ENCODE measurements at regions not wholly inside any gene's neighbourhood (a gene's known extent, or its start where the extent isn't known, plus 50 kb on each side); places are given as distances from the start of the nearest gene placed in this dataset.
"Not testable (repeated sequence)": the region's sequence is repeated elsewhere in the genome, so short reads cannot be mapped to it uniquely, and the experiment has no call there.

DNA sequence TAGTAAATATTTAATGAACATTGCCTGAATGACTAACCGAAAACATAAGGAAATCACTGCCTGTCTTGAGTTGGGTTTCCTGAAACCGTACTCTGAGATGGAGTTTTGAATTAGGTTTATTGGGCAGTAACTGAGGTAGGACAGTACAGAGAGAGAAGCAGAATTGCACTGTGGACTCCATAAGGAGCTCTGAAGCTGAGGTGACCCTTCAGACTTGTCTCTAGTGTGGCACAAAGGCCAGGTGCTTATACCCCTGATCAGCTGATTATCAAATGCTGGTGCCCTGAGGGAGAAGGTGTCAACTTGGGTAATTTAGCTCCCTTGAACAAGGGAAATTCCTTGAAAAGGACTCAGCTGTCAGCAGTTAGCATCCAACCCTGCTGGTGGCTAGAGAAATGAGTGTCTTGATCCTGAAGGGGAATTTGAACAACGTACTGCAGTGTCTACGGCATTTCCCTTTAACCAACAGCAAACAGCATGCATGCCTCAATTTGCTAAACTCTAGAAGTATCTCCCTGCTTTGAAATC is 135.0 kb upstream of the SMARCA2 start:
- TF ChIP-seq, protein P1, sequence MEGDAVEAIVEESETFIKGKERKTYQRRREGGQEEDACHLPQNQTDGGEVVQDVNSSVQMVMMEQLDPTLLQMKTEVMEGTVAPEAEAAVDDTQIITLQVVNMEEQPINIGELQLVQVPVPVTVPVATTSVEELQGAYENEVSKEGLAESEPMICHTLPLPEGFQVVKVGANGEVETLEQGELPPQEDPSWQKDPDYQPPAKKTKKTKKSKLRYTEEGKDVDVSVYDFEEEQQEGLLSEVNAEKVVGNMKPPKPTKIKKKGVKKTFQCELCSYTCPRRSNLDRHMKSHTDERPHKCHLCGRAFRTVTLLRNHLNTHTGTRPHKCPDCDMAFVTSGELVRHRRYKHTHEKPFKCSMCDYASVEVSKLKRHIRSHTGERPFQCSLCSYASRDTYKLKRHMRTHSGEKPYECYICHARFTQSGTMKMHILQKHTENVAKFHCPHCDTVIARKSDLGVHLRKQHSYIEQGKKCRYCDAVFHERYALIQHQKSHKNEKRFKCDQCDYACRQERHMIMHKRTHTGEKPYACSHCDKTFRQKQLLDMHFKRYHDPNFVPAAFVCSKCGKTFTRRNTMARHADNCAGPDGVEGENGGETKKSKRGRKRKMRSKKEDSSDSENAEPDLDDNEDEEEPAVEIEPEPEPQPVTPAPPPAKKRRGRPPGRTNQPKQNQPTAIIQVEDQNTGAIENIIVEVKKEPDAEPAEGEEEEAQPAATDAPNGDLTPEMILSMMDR (IDR thresholded peaks at IDR 0.05) = no peak
- Mint-ChIP-seq H3K36me3 (ENCODE audit: low read depth) (no peaks in the 10 kb centered on the region), H3K4me3 (ENCODE audit: unreplicated experiment) (no peak overlapping the region), H3K4me1 (ENCODE audit: low read depth) (no peaks in the 10 kb centered on the region), H3K27ac (ENCODE audit: unreplicated experiment) (no peak overlapping the region), H3K27me3 (ENCODE audit: low read depth) (peaks cover 2% of the 10 kb centered on the region), H3K9me3 (ENCODE audit: low read depth) (no peaks in the 10 kb centered on the region)
- DNase-seq (ENCODE audit: low spot score) = no peak

DNA sequence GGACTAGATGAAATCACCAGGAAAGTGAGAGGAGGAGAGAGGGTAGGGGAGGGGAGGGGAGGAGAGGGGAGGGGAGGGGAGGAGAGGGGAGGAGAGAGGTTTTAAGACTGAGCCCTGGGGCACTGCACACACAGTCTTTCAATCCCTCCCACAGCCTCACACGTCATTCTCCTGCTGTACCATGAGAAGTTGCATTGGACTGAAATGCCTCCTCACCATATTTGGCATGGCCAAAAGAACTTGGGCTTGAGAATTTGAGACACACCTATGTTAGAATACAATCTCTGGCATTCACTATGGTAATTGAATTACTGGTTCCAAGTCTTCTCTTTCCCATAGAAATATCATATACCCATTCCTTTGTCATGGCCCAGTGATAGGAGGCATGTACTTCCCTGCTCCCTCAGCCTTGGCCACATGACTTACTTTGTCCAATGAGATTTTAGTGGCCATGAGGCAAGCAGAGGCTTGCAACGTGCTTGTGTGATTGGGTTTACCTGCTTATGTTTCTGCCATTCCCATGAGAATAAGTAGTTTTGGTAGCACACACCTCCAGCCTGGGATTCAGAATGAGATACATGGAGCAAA is 133.3 kb upstream of the SMARCA2 start:
- Mint-ChIP-seq H3K9me3 (ENCODE audit: low read depth) (no peaks in the 10 kb centered on the region), H3K27me3 (ENCODE audit: low read depth) (peaks cover 3% of the 10 kb centered on the region), H3K4me3 (ENCODE audit: unreplicated experiment) (no peak overlapping the region), H3K4me1 (ENCODE audit: low read depth) (no peaks in the 10 kb centered on the region), H3K36me3 (ENCODE audit: low read depth) (no peaks in the 10 kb centered on the region), H3K27ac (ENCODE audit: unreplicated experiment) (no peak overlapping the region)
- DNase-seq (ENCODE audit: low spot score) = no peak
- TF ChIP-seq, protein P1 (IDR thresholded peaks at IDR 0.05) = no peak

DNA sequence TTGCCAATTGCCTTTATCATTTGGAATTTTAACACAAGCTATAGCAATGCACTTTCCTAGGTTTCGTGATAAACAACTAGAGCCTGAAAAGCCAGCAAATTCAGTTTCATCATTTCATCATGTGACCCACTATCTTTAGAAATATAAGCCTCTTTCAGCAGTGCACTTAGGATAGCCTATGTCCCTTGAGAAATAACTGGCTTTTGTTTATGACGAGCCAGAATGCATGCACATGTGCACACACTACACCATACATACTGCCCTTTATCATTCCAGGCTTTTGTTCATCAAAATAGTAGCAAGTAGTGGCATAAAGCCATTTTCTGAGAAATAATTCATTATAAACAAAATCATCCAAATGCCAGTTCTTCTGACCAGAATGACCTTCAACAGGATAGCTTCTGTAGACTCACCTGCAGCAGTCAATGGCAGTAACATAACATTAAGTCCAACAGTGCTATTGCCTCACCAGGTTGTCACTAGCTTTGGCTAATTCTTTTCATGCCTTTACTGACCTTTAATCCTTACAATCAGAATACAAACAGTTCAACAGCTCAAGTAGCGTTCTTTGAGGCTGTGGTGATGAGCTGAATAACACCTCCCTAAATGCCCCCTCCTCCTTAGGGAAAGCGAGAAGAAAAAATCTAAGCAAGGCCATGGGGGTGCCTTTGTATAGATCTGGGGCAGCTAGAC is 132.3 kb upstream of the SMARCA2 start:
- H3K36me3 Mint-ChIP-seq (ENCODE audit: low read depth) = no peaks in the 10 kb centered on the region
- no peak overlapping the region for H3K4me3 Mint-ChIP-seq (ENCODE audit: unreplicated experiment)
- peaks cover 3% of the 10 kb centered on the region for H3K27me3 Mint-ChIP-seq (ENCODE audit: low read depth)
- H3K9me3 Mint-ChIP-seq (ENCODE audit: low read depth) = no peaks in the 10 kb centered on the region
- no peak overlapping the region for H3K27ac Mint-ChIP-seq (ENCODE audit: unreplicated experiment)
- no peak for DNase-seq (ENCODE audit: low spot score)
- no peaks in the 10 kb centered on the region for H3K4me1 Mint-ChIP-seq (ENCODE audit: low read depth)
- TF ChIP-seq, protein P1 (IDR thresholded peaks at IDR 0.05) = no peak

DNA sequence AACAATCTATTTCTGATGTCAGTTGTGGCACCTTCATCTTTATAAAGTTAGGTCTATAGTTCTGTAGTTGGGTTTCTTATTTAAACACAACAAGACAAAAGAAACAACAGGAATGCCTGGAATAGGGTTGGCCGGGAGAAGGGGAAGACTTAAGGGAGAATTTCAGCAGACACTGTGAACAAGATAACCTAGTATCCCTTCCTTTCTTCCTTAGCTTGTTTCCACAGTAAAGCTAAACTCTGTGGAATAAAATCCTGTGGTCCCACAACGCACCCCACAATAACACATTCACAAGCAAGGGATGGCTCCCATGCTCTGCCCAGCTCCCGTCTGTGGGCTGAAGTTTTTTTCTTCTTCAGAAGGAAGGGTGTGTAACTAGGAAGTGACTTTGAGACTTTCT is 124.9 kb upstream of the SMARCA2 start:
- Mint-ChIP-seq H3K4me1 (ENCODE audit: low read depth) (no peaks in the 10 kb centered on the region), H3K36me3 (ENCODE audit: low read depth) (no peaks in the 10 kb centered on the region), H3K27me3 (ENCODE audit: low read depth) (peaks cover 9% of the 10 kb centered on the region), H3K4me3 (ENCODE audit: unreplicated experiment) (no peak overlapping the region), H3K9me3 (ENCODE audit: low read depth) (no peaks in the 10 kb centered on the region), H3K27ac (ENCODE audit: unreplicated experiment) (no peak overlapping the region)
- no peak for DNase-seq (ENCODE audit: low spot score)
- TF ChIP-seq, protein P1 (IDR thresholded peaks at IDR 0.05) = no peak

DNA sequence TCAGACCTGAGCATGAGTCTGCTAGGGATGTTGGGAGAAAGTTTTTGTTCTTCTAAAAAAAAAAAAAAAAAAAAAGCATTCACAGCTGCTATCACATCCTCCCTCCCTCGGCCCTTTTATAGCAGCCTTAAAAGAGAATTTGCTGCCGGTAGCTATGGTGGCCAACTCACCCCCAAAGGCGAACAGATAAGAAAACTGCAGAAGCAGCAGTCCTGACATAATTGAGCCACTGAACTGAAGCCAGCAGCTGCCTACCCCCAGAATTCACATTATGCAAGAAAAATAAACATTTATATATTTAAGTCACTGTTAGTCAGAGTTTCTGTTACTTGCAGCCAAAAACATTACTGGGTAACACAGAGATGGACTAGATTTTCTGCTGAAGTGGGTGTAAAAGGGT is 124.3 kb upstream of the SMARCA2 start:
- Mint-ChIP-seq H3K4me3 (ENCODE audit: unreplicated experiment) (no peak overlapping the region), H3K27ac (ENCODE audit: unreplicated experiment) (no peak overlapping the region), H3K4me1 (ENCODE audit: low read depth) (no peaks in the 10 kb centered on the region), H3K9me3 (ENCODE audit: low read depth) (no peaks in the 10 kb centered on the region), H3K36me3 (ENCODE audit: low read depth) (no peaks in the 10 kb centered on the region), H3K27me3 (ENCODE audit: low read depth) (peaks cover 9% of the 10 kb centered on the region)
- TF ChIP-seq, protein P1 (IDR thresholded peaks at IDR 0.05) = no peak
- no peak for DNase-seq (ENCODE audit: low spot score)

DNA sequence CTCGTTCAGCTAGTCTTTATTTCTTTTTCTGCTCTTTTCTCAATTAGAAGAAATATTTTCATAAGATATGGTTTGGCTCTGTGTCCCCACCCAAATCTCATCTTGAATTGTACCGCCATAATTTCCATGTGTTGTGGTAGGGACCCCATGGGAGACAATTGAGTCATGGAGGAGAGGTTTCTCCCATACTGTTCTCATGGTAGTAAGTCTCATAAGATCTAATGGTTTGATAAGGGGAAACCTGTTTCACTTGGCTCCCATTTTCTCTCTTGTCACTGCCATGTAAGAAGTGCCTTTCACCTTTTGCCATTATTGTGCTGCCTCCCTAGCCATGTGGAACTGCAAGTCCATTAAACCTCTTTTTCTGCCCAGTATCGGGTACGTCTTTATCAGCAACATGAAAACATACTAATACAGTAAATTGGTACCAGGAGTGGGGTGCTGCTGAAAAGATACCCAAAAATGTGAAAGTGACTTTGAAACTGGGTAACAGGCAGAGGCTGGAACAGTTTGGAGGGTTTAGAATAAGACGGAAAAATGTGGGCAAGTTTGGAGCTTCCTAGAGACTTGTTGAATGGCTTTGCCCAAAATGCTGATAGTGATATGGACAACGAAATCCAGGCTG is 112.0 kb upstream of the SMARCA2 start:
- not testable (repeated sequence) for DNase-seq (ENCODE audit: low spot score); H3K27ac Mint-ChIP-seq (ENCODE audit: unreplicated experiment); H3K4me1 Mint-ChIP-seq (ENCODE audit: low read depth); H3K27me3 Mint-ChIP-seq (ENCODE audit: low read depth); H3K36me3 Mint-ChIP-seq (ENCODE audit: low read depth); H3K4me3 Mint-ChIP-seq (ENCODE audit: unreplicated experiment)
- H3K9me3 Mint-ChIP-seq (ENCODE audit: low read depth) = peaks cover 33% of the 10 kb centered on the region
